Thyroid gland (tissue), 4 donors: ENCODE measurements at regions not wholly inside any gene's neighbourhood (a gene's known extent, or its start where the extent isn't known, plus 50 kb on each side); places are given as distances from the start of the nearest gene placed in this dataset.

Source experiments
- POLR2A ChIP-seq, 2 donors: fragments of 450-650 bp; IDR thresholded peaks; one replicate each; pipeline ENCODE4 v1.6.1; 2017; ENCODE audit warnings: antibody characterized with exemption in 2 of 2, mild to moderate bottlenecking in 2 of 2, moderate library complexity in 1 of 2
- TF ChIP-seq, protein P1 (sequence below), 6 experiments: fragments of 200-600 bp in 3 of 6; fragments of 450-650 bp in 3 of 6; sonication (generic) in 3 of 6; IDR thresholded peaks; one replicate each; pipeline ENCODE4 v1.5.1; 2016 to 2019; ENCODE audit warnings: antibody characterized with exemption in 6 of 6, mild to moderate bottlenecking in 2 of 6, inconsistent platforms in 1 of 6, moderate library complexity in 1 of 6

DNA sequence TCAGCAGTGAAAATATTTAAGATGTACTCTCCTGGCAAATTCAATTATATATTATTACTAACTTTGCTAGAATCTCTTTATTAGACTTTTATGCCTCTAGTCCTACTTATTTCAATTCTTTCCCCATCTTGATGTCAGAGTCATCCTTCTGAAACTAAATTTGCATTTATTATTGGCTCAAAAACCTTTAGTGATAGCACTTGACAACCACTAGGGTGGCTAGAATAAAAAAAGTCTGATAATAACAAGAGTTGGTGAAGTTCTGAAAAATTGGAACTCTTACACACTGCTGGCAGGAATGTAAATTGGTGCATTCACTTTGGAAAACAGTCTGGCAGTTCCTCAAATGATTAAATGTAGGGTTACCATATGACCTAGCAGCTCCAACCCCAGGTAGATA, 73.8 kb downstream of the LSMEM1 start:
- TF ChIP-seq, protein P1, sequence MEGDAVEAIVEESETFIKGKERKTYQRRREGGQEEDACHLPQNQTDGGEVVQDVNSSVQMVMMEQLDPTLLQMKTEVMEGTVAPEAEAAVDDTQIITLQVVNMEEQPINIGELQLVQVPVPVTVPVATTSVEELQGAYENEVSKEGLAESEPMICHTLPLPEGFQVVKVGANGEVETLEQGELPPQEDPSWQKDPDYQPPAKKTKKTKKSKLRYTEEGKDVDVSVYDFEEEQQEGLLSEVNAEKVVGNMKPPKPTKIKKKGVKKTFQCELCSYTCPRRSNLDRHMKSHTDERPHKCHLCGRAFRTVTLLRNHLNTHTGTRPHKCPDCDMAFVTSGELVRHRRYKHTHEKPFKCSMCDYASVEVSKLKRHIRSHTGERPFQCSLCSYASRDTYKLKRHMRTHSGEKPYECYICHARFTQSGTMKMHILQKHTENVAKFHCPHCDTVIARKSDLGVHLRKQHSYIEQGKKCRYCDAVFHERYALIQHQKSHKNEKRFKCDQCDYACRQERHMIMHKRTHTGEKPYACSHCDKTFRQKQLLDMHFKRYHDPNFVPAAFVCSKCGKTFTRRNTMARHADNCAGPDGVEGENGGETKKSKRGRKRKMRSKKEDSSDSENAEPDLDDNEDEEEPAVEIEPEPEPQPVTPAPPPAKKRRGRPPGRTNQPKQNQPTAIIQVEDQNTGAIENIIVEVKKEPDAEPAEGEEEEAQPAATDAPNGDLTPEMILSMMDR (IDR thresholded peaks at IDR 0.05): no peak
- no peak for TF ChIP-seq POLR2A (IDR thresholded peaks at IDR 0.05)
